Ishikawa (cell line): ENCODE measurements at regions not wholly inside any gene's neighbourhood (a gene's known extent, or its start where the extent isn't known, plus 50 kb on each side); places are given as distances from the start of the nearest gene placed in this dataset.

Source experiments
- CEBPB ChIP-seq: IDR thresholded peaks from 2 replicates; pipeline ENCODE4 v1.6.1; 2012
- CREB1 ChIP-seq: IDR thresholded peaks from 2 replicates; pipeline ENCODE4 v1.6.1; 2012; ENCODE audit warnings: low read depth
- EGR1 ChIP-seq: IDR thresholded peaks from 2 replicates; pipeline ENCODE4 v1.6.1; 2012
- EP300 ChIP-seq: IDR thresholded peaks from 2 replicates; pipeline ENCODE4 v1.6.1; 2012; ENCODE audit warnings: borderline replicate concordance
- FOXM1 ChIP-seq: IDR thresholded peaks from 2 replicates; pipeline ENCODE4 v1.6.1; 2012; ENCODE audit warnings: low read depth, borderline replicate concordance
- MAX ChIP-seq: IDR thresholded peaks from 2 replicates; pipeline ENCODE4 v1.6.1; 2012
- NFIC ChIP-seq: IDR thresholded peaks from 2 replicates; pipeline ENCODE4 v1.6.1; 2012
- RAD21 ChIP-seq: IDR thresholded peaks from 2 replicates; pipeline ENCODE4 v1.6.1; 2012; ENCODE audit warnings: low read depth
- REST ChIP-seq: IDR thresholded peaks from 2 replicates; pipeline ENCODE4 v1.6.1; 2012; ENCODE audit warnings: low read depth, mild to moderate bottlenecking
- TAF1 ChIP-seq: IDR thresholded peaks from 2 replicates; pipeline ENCODE4 v1.6.1; 2012; ENCODE audit warnings: low read depth, mild to moderate bottlenecking
- TCF12 ChIP-seq: IDR thresholded peaks from 2 replicates; pipeline ENCODE4 v1.6.1; 2012; ENCODE audit warnings: low read depth
- TEAD4 ChIP-seq: IDR thresholded peaks from 2 replicates; pipeline ENCODE4 v1.6.1; 2012
- USF1 ChIP-seq: IDR thresholded peaks from 2 replicates; pipeline ENCODE4 v1.6.1; 2012
- YY1 ChIP-seq: IDR thresholded peaks from 2 replicates; pipeline ENCODE4 v1.6.1; 2012; ENCODE audit warnings: low read depth
- ZBTB7A ChIP-seq: IDR thresholded peaks from 2 replicates; pipeline ENCODE4 v1.6.1; 2012; ENCODE audit warnings: low read depth

- TF ChIP-seq CREB1 (no peak), USF1 (no peak), NFIC (no peak), RAD21 (0 out of 2 replicates have a peak, but pooled peaks have one; percentile 2)
Observed at GRCh38 chr4:160981083-160981482, 1182.7 kb downstream of the FSTL5 start.

GRCh38 chr4:160983035-160983434 is 1180.8 kb downstream of the FSTL5 start:
- TF ChIP-seq TAF1 (no peak), TEAD4 (no peak), FOXM1 (no peak), CREB1 (no peak), TCF12 (no peak), YY1 (no peak), USF1 (no peak), EP300 (no peak), ZBTB7A (no peak)

GRCh38 chr4:161002386-161002785 is 1161.4 kb downstream of the FSTL5 start:
- no peak for TF ChIP-seq RAD21

- no peak for TF ChIP-seq MAX
- TF ChIP-seq NFIC: no peak
- TF ChIP-seq USF1: no peak
Observed at GRCh38 chr4:161003418-161004057, 1160.3 kb downstream of the FSTL5 start.

- TF ChIP-seq EGR1 (no peak), ZBTB7A (no peak), CEBPB (no peak), REST (no peak), CREB1 (no peak), TAF1 (no peak), MAX (no peak), USF1 (no peak), YY1 (no peak), NFIC (no peak), TEAD4 (no peak), RAD21 (no peak), EP300 (no peak), FOXM1 (no peak), TCF12 (no peak)
Observed at GRCh38 chr4:161005746-161006145, 1158.1 kb downstream of the FSTL5 start.

GRCh38 chr4:161008527-161008926 is 1155.3 kb downstream of the FSTL5 start:
- TF ChIP-seq ZBTB7A (no peak), TAF1 (no peak), REST (no peak), CREB1 (no peak), YY1 (no peak)
